CD4-positive, alpha-beta T cell treated with Interleukin-1 beta for 1 hour (primary cell): ENCODE measurements at regions not wholly inside any gene's neighbourhood (a gene's known extent, or its start where the extent isn't known, plus 50 kb on each side); places are given as distances from the start of the nearest gene placed in this dataset.

Experiments
- DNase-seq, 2 donors: peaks; one replicate each; pipeline ENCODE4 v3.0.0-alpha.2; 2020 to 2022

GRCh38 chr13:111597191-111597611 lies 276.8 kb downstream of the TEX29 start:
- DNase-seq = no peak

GRCh38 chr13:111597618-111598017 lies 277.2 kb downstream of the TEX29 start:
- no peak for DNase-seq

GRCh38 chr13:111598747-111599146 lies 278.3 kb downstream of the TEX29 start:
- DNase-seq = no peak

GRCh38 chr13:111599791-111600190 lies 279.3 kb downstream of the TEX29 start:
- DNase-seq = no peak

GRCh38 chr13:111602874-111603273 lies 282.4 kb downstream of the TEX29 start:
- DNase-seq = no peak

- DNase-seq = no peak
Observed at GRCh38 chr13:111604097-111604496, 283.7 kb downstream of the TEX29 start.

GRCh38 chr13:111608556-111608955 lies 288.1 kb downstream of the TEX29 start:
- DNase-seq = no peak

- no peak for DNase-seq
Observed at GRCh38 chr13:111609631-111610030, 289.2 kb downstream of the TEX29 start.

- DNase-seq = no peak
Observed at GRCh38 chr13:111610081-111610480, 289.6 kb downstream of the TEX29 start.

- DNase-seq = no peak
Observed at GRCh38 chr13:111610879-111611278, 290.4 kb downstream of the TEX29 start.

GRCh38 chr13:111611651-111612050 lies 291.2 kb downstream of the TEX29 start:
- no peak for DNase-seq

- DNase-seq = no peak
Observed at GRCh38 chr13:111612886-111613285, 292.4 kb downstream of the TEX29 start.

- no peak for DNase-seq
Observed at GRCh38 chr13:111614009-111614408, 293.6 kb downstream of the TEX29 start.

- no peak for DNase-seq
Observed at GRCh38 chr13:111614613-111615012, 294.2 kb downstream of the TEX29 start.

GRCh38 chr13:111616203-111616602 lies 295.8 kb downstream of the TEX29 start:
- no peak for DNase-seq

- DNase-seq = no peak
Observed at GRCh38 chr13:111620166-111620565, 299.7 kb downstream of the TEX29 start.

- DNase-seq = no peak
Observed at GRCh38 chr13:111620586-111620985, 300.1 kb downstream of the TEX29 start.

GRCh38 chr13:111621164-111621563 lies 300.7 kb downstream of the TEX29 start:
- no peak for DNase-seq

- no peak for DNase-seq
Observed at GRCh38 chr13:111622051-111622531, 301.6 kb downstream of the TEX29 start.

- no peak for DNase-seq
Observed at GRCh38 chr13:111623208-111623607, 302.8 kb downstream of the TEX29 start.

GRCh38 chr13:111623743-111624505 lies 303.5 kb downstream of the TEX29 start:
- DNase-seq = no peak

GRCh38 chr13:111625526-111626315 lies 305.3 kb downstream of the TEX29 start:
- no peak for DNase-seq

- no peak for DNase-seq
Observed at GRCh38 chr13:111626371-111627305, 306.2 kb downstream of the TEX29 start.
